SU-DHL-6 (cell line): ENCODE measurements at regions not wholly inside any gene's neighbourhood (a gene's known extent, or its start where the extent isn't known, plus 50 kb on each side); places are given as distances from the start of the nearest gene placed in this dataset.

Experiments
- EZH2phosphoT487 ChIP-seq: fragments of 200-600 bp; sonication (generic), shearing (Covaris generic); conservative IDR thresholded peaks from 2 replicates; pipeline ENCODE4 v1.6.1; 2018; ENCODE audit warnings: mild to moderate bottlenecking, antibody characterized with exemption, low read length, moderate library complexity, mixed read lengths
- TF ChIP-seq, protein P1 (sequence below): fragments of 200-600 bp; sonication (generic); IDR thresholded peaks from one replicate; pipeline ENCODE4 v1.5.1; 2017; ENCODE audit warnings: antibody characterized with exemption, mild to moderate bottlenecking, low read length, moderate library complexity; ENCODE audit not compliant: insufficient read depth, poor library complexity, severe bottlenecking

DNA sequence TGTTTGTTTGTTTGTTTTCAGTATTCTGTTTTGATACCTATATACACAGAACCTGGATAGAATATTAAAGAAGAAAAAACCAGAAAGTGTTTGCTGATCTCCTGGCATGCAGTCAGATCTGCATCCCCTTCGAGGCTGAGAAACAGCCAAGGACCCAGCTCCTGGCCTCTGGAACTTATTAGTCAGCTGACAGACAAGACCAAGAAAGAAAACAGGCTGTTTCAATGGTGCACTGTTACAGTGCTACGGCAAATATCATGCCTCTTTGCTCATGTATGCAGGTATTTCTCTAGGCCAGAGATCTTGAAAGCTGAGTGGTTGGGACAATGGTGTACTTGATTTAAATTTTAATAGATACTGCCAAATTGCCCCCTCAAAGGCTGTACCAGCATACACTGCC lies 95.0 kb downstream of the C5orf15 start:
- TF ChIP-seq, protein P1, sequence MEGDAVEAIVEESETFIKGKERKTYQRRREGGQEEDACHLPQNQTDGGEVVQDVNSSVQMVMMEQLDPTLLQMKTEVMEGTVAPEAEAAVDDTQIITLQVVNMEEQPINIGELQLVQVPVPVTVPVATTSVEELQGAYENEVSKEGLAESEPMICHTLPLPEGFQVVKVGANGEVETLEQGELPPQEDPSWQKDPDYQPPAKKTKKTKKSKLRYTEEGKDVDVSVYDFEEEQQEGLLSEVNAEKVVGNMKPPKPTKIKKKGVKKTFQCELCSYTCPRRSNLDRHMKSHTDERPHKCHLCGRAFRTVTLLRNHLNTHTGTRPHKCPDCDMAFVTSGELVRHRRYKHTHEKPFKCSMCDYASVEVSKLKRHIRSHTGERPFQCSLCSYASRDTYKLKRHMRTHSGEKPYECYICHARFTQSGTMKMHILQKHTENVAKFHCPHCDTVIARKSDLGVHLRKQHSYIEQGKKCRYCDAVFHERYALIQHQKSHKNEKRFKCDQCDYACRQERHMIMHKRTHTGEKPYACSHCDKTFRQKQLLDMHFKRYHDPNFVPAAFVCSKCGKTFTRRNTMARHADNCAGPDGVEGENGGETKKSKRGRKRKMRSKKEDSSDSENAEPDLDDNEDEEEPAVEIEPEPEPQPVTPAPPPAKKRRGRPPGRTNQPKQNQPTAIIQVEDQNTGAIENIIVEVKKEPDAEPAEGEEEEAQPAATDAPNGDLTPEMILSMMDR, result no peak
- no peak for TF ChIP-seq EZH2phosphoT487
